ENCODE measurements at regions not wholly inside any gene's neighbourhood (a gene's known extent, or its start where the extent isn't known, plus 50 kb on each side); places are given as distances from the start of the nearest gene placed in this dataset.

DNA sequence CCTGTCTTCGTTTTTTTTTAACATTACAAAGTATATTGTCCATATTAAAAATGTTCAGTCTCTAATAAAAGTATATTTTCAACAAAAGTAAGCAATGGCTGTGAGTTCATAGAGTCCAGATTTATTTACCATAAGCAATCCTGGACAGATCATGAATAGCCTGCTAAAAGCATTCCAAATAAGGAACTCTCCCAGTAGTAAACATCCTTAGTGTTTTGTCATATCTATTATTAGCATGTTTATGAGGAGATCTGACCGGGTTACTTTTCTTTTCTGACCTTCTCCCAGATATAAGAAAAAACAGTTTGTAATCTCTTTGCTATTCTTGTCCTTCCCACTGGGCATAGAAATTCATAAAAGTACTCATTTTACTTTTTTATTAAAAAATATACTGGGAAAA, 403.9 kb upstream of the ANO3 start:
- no peak overlapping the region for H3K4me3 Mint-ChIP-seq
- peaks cover 6% of the 10 kb centered on the region; the same call in 2 of the 3 replicates for H3K36me3 Mint-ChIP-seq (ENCODE audit: low read depth)
- peaks cover 6% of the 10 kb centered on the region; the same call in 2 of the 3 replicates for H3K4me1 Mint-ChIP-seq
- no peak overlapping the region for H2AFZ ChIP-seq
- no peak overlapping the region for H3K27ac ChIP-seq (ENCODE audit: low read depth)
- H3K27ac Mint-ChIP-seq: no peak overlapping the region
- H3K79me2 ChIP-seq (replicated peaks; ENCODE audit: insufficient read depth): no peaks in the 10 kb centered on the region
- H3K9me3 Mint-ChIP-seq: peaks cover 25% of the 10 kb centered on the region
- no peaks in the 10 kb centered on the region for H4K20me1 ChIP-seq (replicated peaks; ENCODE audit: insufficient read depth)
- ATAC-seq (no peak), DNase-seq (ENCODE audit: low spot score) (no peak)
- no peak overlapping the region for H3K4me3 ChIP-seq
- H3K27me3 Mint-ChIP-seq (ENCODE audit: insufficient read depth, low read depth, poor library complexity): no peaks in the 10 kb centered on the region
- TF ChIP-seq, protein P1, sequence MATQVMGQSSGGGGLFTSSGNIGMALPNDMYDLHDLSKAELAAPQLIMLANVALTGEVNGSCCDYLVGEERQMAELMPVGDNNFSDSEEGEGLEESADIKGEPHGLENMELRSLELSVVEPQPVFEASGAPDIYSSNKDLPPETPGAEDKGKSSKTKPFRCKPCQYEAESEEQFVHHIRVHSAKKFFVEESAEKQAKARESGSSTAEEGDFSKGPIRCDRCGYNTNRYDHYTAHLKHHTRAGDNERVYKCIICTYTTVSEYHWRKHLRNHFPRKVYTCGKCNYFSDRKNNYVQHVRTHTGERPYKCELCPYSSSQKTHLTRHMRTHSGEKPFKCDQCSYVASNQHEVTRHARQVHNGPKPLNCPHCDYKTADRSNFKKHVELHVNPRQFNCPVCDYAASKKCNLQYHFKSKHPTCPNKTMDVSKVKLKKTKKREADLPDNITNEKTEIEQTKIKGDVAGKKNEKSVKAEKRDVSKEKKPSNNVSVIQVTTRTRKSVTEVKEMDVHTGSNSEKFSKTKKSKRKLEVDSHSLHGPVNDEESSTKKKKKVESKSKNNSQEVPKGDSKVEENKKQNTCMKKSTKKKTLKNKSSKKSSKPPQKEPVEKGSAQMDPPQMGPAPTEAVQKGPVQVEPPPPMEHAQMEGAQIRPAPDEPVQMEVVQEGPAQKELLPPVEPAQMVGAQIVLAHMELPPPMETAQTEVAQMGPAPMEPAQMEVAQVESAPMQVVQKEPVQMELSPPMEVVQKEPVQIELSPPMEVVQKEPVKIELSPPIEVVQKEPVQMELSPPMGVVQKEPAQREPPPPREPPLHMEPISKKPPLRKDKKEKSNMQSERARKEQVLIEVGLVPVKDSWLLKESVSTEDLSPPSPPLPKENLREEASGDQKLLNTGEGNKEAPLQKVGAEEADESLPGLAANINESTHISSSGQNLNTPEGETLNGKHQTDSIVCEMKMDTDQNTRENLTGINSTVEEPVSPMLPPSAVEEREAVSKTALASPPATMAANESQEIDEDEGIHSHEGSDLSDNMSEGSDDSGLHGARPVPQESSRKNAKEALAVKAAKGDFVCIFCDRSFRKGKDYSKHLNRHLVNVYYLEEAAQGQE (IDR thresholded peaks at IDR 0.05; ENCODE audit: unreplicated experiment): no peak
- TF ChIP-seq STAT1 (IDR thresholded peaks at IDR 0.05; ENCODE audit: unreplicated experiment) (no peak), JUNB (IDR thresholded peaks at IDR 0.05; ENCODE audit: unreplicated experiment) (no peak), EZH2 (IDR thresholded peaks at IDR 0.05; ENCODE audit: low read depth, unreplicated experiment) (no peak), CREB1 (CRISPR knock-in tag; IDR thresholded peaks at IDR 0.05; ENCODE audit: low read depth) (no peak), ZNF114 (CRISPR knock-in tag; IDR thresholded peaks at IDR 0.05) (no peak), ZNF331 (CRISPR knock-in tag; IDR thresholded peaks at IDR 0.05; ENCODE audit: low read depth) (no peak), NANOG (IDR thresholded peaks at IDR 0.05; ENCODE audit: borderline replicate concordance) (no peak), POLR2AphosphoS5 (IDR thresholded peaks at IDR 0.05; ENCODE audit: low read depth) (no peak), EZH2phosphoT487 (IDR thresholded peaks at IDR 0.05; ENCODE audit: unreplicated experiment) (no peak)
- TF ChIP-seq, protein P2, sequence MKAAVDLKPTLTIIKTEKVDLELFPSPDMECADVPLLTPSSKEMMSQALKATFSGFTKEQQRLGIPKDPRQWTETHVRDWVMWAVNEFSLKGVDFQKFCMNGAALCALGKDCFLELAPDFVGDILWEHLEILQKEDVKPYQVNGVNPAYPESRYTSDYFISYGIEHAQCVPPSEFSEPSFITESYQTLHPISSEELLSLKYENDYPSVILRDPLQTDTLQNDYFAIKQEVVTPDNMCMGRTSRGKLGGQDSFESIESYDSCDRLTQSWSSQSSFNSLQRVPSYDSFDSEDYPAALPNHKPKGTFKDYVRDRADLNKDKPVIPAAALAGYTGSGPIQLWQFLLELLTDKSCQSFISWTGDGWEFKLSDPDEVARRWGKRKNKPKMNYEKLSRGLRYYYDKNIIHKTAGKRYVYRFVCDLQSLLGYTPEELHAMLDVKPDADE (IDR thresholded peaks at IDR 0.05): no peak
- TF ChIP-seq, protein P3, sequence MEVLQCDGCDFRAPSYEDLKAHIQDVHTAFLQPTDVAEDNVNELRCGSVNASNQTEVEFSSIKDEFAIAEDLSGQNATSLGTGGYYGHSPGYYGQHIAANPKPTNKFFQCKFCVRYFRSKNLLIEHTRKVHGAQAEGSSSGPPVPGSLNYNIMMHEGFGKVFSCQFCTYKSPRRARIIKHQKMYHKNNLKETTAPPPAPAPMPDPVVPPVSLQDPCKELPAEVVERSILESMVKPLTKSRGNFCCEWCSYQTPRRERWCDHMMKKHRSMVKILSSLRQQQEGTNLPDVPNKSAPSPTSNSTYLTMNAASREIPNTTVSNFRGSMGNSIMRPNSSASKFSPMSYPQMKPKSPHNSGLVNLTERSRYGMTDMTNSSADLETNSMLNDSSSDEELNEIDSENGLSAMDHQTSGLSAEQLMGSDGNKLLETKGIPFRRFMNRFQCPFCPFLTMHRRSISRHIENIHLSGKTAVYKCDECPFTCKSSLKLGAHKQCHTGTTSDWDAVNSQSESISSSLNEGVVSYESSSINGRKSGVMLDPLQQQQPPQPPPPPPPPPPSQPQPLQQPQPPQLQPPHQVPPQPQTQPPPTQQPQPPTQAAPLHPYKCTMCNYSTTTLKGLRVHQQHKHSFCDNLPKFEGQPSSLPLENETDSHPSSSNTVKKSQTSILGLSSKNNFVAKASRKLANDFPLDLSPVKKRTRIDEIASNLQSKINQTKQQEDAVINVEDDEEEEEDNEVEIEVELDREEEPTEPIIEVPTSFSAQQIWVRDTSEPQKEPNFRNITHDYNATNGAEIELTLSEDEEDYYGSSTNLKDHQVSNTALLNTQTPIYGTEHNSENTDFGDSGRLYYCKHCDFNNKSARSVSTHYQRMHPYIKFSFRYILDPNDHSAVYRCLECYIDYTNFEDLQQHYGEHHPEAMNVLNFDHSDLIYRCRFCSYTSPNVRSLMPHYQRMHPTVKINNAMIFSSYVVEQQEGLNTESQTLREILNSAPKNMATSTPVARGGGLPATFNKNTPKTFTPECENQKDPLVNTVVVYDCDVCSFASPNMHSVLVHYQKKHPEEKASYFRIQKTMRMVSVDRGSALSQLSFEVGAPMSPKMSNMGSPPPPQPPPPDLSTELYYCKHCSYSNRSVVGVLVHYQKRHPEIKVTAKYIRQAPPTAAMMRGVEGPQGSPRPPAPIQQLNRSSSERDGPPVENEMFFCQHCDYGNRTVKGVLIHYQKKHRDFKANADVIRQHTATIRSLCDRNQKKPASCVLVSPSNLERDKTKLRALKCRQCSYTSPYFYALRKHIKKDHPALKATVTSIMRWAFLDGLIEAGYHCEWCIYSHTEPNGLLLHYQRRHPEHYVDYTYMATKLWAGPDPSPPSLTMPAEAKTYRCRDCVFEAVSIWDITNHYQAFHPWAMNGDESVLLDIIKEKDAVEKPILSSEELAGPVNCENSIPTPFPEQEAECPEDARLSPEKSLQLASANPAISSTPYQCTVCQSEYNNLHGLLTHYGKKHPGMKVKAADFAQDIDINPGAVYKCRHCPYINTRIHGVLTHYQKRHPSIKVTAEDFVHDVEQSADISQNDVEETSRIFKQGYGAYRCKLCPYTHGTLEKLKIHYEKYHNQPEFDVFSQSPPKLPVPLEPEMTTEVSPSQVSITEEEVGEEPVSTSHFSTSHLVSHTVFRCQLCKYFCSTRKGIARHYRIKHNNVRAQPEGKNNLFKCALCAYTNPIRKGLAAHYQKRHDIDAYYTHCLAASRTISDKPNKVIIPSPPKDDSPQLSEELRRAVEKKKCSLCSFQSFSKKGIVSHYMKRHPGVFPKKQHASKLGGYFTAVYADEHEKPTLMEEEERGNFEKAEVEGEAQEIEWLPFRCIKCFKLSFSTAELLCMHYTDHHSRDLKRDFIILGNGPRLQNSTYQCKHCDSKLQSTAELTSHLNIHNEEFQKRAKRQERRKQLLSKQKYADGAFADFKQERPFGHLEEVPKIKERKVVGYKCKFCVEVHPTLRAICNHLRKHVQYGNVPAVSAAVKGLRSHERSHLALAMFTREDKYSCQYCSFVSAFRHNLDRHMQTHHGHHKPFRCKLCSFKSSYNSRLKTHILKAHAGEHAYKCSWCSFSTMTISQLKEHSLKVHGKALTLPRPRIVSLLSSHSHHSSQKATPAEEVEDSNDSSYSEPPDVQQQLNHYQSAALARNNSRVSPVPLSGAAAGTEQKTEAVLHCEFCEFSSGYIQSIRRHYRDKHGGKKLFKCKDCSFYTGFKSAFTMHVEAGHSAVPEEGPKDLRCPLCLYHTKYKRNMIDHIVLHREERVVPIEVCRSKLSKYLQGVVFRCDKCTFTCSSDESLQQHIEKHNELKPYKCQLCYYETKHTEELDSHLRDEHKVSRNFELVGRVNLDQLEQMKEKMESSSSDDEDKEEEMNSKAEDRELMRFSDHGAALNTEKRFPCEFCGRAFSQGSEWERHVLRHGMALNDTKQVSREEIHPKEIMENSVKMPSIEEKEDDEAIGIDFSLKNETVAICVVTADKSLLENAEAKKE (CRISPR knock-in tag; IDR thresholded peaks at IDR 0.05): no peak
- TF ChIP-seq, protein P4, sequence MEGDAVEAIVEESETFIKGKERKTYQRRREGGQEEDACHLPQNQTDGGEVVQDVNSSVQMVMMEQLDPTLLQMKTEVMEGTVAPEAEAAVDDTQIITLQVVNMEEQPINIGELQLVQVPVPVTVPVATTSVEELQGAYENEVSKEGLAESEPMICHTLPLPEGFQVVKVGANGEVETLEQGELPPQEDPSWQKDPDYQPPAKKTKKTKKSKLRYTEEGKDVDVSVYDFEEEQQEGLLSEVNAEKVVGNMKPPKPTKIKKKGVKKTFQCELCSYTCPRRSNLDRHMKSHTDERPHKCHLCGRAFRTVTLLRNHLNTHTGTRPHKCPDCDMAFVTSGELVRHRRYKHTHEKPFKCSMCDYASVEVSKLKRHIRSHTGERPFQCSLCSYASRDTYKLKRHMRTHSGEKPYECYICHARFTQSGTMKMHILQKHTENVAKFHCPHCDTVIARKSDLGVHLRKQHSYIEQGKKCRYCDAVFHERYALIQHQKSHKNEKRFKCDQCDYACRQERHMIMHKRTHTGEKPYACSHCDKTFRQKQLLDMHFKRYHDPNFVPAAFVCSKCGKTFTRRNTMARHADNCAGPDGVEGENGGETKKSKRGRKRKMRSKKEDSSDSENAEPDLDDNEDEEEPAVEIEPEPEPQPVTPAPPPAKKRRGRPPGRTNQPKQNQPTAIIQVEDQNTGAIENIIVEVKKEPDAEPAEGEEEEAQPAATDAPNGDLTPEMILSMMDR (conservative IDR thresholded peaks at IDR 0.05; ENCODE audit: low read depth in 2 of 2): no peak
- H3K27me3 ChIP-seq (ENCODE audit: insufficient read depth): no peaks in the 10 kb centered on the region
- H3K4me1 ChIP-seq (ENCODE audit: insufficient read depth): no peaks in the 10 kb centered on the region
- peaks cover 3% of the 10 kb centered on the region; the same call in 1 of the 2 replicates for H3K9me2 ChIP-seq (ENCODE audit: insufficient read depth)
- no peak overlapping the region for H3K4me2 ChIP-seq
- H3K36me3 ChIP-seq (ENCODE audit: insufficient read depth): no peaks in the 10 kb centered on the region
- H3F3A ChIP-seq (replicated peaks; ENCODE audit: low read depth): no peaks in the 10 kb centered on the region

All from GM23338 (cell line).